ENCODE measurements at regions not wholly inside any gene's neighbourhood (a gene's known extent, or its start where the extent isn't known, plus 50 kb on each side); places are given as distances from the start of the nearest gene placed in this dataset.

- TF ChIP-seq CTCF (IDR thresholded peaks at IDR 0.05; ENCODE audit: low read depth, low read length, poor library complexity, severe bottlenecking), result no peak
- TF ChIP-seq EZH2phosphoT487 (IDR thresholded peaks at IDR 0.05; ENCODE audit: borderline replicate concordance, low read length), result no peak
These were observed 53.7 kb upstream of the APCDD1 start for GRCh38 chr18:10400534-10401307.
